ENCODE measurements at regions not wholly inside any gene's neighbourhood (a gene's known extent, or its start where the extent isn't known, plus 50 kb on each side); places are given as distances from the start of the nearest gene placed in this dataset.

- TF ChIP-seq, protein P1, sequence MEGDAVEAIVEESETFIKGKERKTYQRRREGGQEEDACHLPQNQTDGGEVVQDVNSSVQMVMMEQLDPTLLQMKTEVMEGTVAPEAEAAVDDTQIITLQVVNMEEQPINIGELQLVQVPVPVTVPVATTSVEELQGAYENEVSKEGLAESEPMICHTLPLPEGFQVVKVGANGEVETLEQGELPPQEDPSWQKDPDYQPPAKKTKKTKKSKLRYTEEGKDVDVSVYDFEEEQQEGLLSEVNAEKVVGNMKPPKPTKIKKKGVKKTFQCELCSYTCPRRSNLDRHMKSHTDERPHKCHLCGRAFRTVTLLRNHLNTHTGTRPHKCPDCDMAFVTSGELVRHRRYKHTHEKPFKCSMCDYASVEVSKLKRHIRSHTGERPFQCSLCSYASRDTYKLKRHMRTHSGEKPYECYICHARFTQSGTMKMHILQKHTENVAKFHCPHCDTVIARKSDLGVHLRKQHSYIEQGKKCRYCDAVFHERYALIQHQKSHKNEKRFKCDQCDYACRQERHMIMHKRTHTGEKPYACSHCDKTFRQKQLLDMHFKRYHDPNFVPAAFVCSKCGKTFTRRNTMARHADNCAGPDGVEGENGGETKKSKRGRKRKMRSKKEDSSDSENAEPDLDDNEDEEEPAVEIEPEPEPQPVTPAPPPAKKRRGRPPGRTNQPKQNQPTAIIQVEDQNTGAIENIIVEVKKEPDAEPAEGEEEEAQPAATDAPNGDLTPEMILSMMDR (IDR thresholded peaks at IDR 0.05; ENCODE audit: low read depth, low read length): no peak
- POLR2A ChIA-PET: no interaction called here
- H3K4me3 ChIP-seq (ENCODE audit: low read depth, low read length): no peak overlapping the region
- no peak overlapping the region for H3K27ac ChIP-seq (ENCODE audit: low read depth, low read length)
- H3K27me3 ChIP-seq (ENCODE audit: control insufficient read depth, insufficient read depth, low read length): no peaks in the 10 kb centered on the region
- no peak for DNase-seq (ENCODE audit: low read depth, low spot score)
- peaks cover 16% of the 10 kb centered on the region for H3K9me3 ChIP-seq (ENCODE audit: control insufficient read depth, insufficient read depth, low read length)
- CTCF ChIA-PET: no interaction called here
These were observed 418.1 kb upstream of the DCC start for GRCh38 chr18:51921862-51922261.

- no peak overlapping the region for H3K4me3 ChIP-seq (ENCODE audit: low read depth, low read length)
- H3K27me3 ChIP-seq (ENCODE audit: control insufficient read depth, insufficient read depth, low read length): no peaks in the 10 kb centered on the region
- peaks cover 8% of the 10 kb centered on the region for H3K9me3 ChIP-seq (ENCODE audit: control insufficient read depth, insufficient read depth, low read length)
- ChIA-PET POLR2A (no interaction called here), CTCF (no interaction called here)
- no peak for DNase-seq (ENCODE audit: low read depth, low spot score)
- TF ChIP-seq, protein P1 (IDR thresholded peaks at IDR 0.05; ENCODE audit: low read depth, low read length): no peak
- no peak overlapping the region for H3K27ac ChIP-seq (ENCODE audit: low read depth, low read length)
These were observed 406.1 kb upstream of the DCC start for GRCh38 chr18:51933903-51934302.

GRCh38 chr18:51936115-51936514 is 403.9 kb upstream of the DCC start:
- TF ChIP-seq, protein P1 (IDR thresholded peaks at IDR 0.05; ENCODE audit: low read depth, low read length): no peak
- no peak for DNase-seq (ENCODE audit: low read depth, low spot score)
- CTCF ChIA-PET: no interaction called here
- no peaks in the 10 kb centered on the region for H3K27me3 ChIP-seq (ENCODE audit: control insufficient read depth, insufficient read depth, low read length)
- H3K9me3 ChIP-seq (ENCODE audit: control insufficient read depth, insufficient read depth, low read length): peaks cover 5% of the 10 kb centered on the region
- POLR2A ChIA-PET: no interaction called here
- H3K27ac ChIP-seq (ENCODE audit: low read depth, low read length): no peak overlapping the region
- no peak overlapping the region for H3K4me3 ChIP-seq (ENCODE audit: low read depth, low read length)

GRCh38 chr18:51941999-51942398 is 398.0 kb upstream of the DCC start:
- no peak for DNase-seq (ENCODE audit: low read depth, low spot score)
- Histone ChIP-seq H3K27me3 (ENCODE audit: control insufficient read depth, insufficient read depth, low read length) (no peaks in the 10 kb centered on the region), H3K27ac (ENCODE audit: low read depth, low read length) (no peak overlapping the region), H3K4me3 (ENCODE audit: low read depth, low read length) (no peak overlapping the region), H3K9me3 (ENCODE audit: control insufficient read depth, insufficient read depth, low read length) (peaks cover 5% of the 10 kb centered on the region; the same call in 1 of the 2 replicates)
- TF ChIP-seq, protein P1 (IDR thresholded peaks at IDR 0.05; ENCODE audit: low read depth, low read length): no peak
- CTCF ChIA-PET: no interaction called here
- POLR2A ChIA-PET: no interaction called here

DNA sequence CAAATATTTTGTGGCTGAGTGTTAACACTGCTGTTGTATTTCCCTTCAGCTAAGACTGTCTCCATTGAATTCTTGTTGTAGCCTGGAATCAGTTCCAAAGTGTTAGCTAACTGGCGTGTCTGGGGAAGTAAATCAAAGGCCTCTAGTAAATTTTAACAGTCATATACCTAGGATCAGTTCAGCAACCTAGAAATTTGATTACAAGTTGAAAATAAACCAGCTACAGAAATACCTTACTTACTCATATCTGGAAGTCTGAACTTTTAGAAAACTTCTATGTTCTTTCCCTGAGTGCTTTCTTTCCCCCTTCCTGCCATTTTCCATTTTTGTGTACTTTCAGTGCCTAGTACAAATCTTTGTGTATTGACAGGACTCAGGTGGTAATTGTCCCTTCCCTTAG is 396.7 kb upstream of the DCC start:
- Histone ChIP-seq H3K27ac (ENCODE audit: low read depth, low read length) (no peak overlapping the region), H3K9me3 (ENCODE audit: control insufficient read depth, insufficient read depth, low read length) (peaks cover 5% of the 10 kb centered on the region; the same call in 1 of the 2 replicates), H3K4me3 (ENCODE audit: low read depth, low read length) (no peak overlapping the region), H3K27me3 (ENCODE audit: control insufficient read depth, insufficient read depth, low read length) (no peaks in the 10 kb centered on the region)
- TF ChIP-seq, protein P1 (IDR thresholded peaks at IDR 0.05; ENCODE audit: low read depth, low read length): no peak
- DNase-seq (ENCODE audit: low read depth, low spot score): no peak
- ChIA-PET CTCF (no interaction called here), POLR2A (no interaction called here)

All from AG04450 (cell line).